Kasumi-1 (cell line): ENCODE measurements at regions not wholly inside any gene's neighbourhood (a gene's known extent, or its start where the extent isn't known, plus 50 kb on each side); places are given as distances from the start of the nearest gene placed in this dataset.
"Not testable (repeated sequence)": the region's sequence is repeated elsewhere in the genome, so short reads cannot be mapped to it uniquely, and the experiment has no call there.

Source experiments
- DNase-seq, 2 experiments: peaks; one replicate each; lab custom pipeline; 2025; lab: John Stamatoyannopoulos, UW

GRCh38 chr11:42768576-42768975 lies 543.2 kb upstream of the API5 start:
- no peak for DNase-seq

DNA sequence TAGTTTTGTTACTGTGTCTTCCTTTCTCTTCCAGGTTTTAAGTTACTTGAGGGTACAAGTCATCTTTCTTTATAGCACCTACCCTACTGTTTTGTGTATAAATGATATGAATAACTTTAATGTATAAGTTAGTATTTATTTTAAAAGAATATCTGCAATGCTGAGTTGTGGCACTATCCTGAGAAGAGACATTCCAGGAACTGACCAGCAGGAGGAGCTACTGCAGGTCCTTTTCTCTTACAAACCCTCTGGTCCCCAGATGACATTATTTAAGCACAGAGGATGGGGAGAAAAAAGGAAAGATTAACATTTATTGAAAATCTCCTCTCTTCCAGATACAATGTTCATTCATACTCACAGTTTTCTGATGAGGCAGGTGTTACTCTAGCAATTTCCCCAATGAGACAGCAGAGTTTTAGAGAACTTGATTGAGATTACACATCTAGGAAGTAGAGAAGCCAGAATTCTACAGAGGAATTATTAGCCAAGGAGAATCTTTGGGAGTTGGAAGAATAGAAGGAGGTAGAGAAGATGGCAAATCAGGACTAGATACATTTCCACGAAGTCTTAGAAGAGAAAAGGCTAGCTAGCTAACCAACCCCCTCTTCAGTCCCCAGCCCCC lies 541.2 kb upstream of the API5 start:
- DNase-seq: peak; percentile 50 to 56

DNA sequence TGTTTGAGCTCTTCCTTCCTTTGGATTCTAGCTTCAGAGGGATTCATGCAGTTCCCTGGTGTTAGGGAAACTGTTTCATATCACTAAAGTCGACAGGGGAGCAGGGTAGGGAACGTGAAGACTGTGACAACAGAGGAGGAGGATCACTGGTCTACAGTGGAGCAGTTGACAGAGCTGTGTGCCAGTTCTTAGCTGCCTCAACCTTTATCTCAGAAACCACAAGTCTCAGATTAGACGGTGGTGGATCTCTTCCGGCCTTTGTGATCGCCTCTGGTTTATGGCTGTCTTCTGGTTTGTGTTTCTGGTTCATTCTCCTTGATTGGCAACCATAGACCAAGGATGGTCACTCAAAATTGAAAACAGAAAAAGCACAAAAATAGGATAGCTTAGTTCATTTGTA lies 538.9 kb upstream of the API5 start:
- no peak for DNase-seq

DNA sequence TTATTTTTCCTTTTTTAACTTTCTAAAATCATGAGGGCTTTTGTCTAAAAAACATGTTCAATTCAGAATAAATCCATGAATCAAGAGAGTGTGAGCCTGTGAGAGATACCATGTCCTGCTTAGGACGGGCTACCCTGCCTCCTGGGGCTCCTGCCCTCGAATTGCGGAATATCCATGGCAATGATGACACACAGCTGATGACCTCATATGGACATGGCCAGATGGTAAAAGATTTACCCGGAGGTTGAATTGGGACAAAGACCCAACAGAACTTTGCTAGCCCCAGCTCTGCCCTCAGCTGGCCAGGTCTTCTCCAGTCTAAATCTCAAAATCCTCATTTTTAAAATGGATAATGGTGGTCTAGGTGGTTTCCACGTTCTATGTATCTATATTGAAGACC lies 538.1 kb upstream of the API5 start:
- no peak for DNase-seq

DNA sequence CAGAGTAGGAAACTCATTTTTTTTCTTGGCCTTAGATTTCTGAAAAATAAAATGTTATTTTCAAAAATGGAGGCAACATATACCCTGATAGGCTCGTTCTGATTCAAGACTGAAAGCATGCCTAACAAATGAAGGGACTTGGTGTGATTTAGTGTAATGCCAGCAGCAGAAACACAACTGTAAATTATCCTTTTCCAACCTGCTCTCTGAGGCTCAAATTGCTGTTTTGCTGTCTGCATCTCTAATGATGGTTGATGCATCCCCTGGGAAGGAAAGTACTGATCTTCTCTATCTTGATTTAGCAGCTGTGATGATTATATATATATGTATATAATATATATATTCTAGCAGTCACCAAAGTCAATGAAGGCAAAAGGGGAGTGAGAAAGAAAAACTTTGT lies 537.2 kb upstream of the API5 start:
- DNase-seq: no peak

GRCh38 chr11:42777776-42778175 lies 534.0 kb upstream of the API5 start:
- DNase-seq: no peak

DNA sequence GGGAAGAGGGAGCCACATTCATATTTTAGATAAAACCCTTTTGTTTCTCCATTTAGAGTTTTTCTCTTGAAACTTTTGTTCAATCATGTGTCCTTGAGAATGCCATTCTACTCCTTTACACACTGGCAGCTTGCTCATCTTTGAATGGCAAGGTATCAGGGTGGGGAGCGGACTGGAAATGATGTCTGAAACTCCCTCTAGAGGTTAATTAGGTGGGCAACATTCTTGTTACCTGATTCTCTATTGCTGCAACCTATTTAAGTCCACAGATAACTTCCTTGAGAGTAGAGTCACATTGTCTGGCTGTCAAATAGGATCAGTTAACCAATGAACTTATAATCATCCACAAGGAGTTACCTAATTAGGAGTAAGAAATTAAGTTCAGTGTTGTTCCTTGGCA lies 533.6 kb upstream of the API5 start:
- DNase-seq: no peak

DNA sequence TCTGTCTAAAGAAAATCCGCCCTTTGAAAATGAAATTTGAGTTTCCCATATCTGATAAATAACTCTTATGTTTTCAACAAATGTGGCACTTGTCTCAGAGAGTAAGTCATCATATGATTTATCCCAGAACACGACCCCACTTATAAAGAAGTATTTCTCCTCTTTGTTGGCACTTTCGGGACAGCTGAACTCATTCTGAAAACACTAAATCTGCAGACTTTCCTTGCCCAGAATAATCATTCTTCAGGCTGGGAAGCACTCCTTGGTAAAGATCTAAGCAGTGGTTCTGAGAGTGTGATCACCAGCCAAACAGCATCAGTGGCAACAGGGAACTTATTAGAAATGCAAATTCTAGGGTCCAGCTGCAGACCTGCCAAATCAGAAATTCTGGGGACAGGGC lies 532.2 kb upstream of the API5 start:
- DNase-seq: no peak

DNA sequence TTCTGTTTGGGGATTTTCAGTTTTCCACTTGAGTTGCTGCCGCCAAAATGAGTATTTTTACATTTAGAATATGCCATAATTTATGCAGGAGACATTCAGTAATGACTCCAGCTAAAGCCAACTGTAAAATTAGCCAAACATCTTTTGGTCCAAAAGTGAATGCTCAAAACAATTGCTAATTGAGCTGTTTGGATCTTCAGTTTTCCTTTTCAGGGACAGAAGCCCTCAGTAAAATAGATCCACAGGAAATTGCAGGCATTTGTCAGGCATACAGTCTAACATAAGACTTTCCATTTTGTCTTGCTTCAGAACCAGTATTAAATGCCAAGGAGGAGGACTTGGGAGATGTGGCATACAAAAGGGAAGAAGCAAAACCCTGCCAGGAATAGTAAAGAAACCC lies 524.8 kb upstream of the API5 start:
- no peak for DNase-seq

GRCh38 chr11:42795483-42795882 lies 516.3 kb upstream of the API5 start:
- not testable (repeated sequence) for DNase-seq

- no peak for DNase-seq
Measured at GRCh38 chr11:42800041-42800440, 511.8 kb upstream of the API5 start.

- no peak for DNase-seq
Measured at GRCh38 chr11:42802201-42802899, 509.4 kb upstream of the API5 start.

DNA sequence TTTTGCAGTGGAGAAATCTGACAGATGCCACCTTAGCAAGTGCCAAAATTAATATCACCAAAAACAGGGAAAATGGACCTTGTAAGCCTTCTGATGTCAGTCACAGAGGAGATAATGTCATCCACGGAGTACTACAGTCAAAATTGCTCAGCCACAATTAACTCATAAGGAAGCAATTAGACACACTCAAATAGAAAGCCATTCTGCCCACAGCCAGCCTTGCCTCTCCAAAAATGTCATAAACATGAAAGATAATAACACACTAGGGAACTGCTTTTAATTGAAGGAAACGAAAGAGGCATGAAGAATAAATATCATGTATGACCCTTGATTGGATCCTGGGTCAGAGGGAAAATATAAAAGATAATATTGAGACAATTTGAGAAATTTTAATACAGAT lies 505.6 kb upstream of the API5 start:
- no peak for DNase-seq

DNA sequence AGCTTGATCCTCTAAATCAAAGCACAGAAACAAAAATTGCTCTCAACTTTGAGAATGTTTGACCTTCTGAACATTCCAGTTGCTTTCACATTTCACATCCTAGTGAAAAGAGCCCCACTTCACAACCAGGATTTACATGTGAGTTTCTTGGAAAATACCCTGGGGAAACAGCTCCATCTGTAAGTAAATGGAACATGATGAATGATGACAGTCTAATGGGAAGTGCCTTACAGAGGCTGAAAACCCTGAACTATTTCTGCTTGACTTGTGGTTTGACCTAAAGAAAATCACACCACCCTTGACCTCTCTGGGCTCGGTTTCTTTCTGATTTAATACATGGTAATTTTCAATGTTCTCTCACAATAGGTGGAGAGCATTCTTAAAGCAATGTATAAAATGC lies 499.4 kb upstream of the API5 start:
- no peak for DNase-seq

DNA sequence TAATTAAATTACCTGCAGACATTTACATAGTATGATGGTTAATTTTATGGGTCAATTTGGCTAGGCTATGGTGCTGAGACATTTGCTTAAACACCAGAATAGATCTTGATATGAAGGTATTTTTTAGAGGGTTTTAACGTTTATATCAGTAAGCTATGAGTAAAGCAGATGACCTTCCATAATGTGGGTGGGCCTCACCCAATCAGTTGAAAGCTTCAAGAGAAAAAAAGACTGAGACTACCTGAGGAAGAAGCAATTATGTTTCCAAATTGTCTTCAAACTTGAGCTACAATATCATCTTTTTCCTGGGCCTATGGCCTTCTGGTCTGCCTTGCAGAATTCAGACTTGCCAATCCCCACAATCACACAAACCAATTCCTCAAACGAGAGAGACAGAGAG lies 498.8 kb upstream of the API5 start:
- no peak for DNase-seq

GRCh38 chr11:42816471-42816870 lies 495.3 kb upstream of the API5 start:
- DNase-seq: no peak

- no peak for DNase-seq
Measured at GRCh38 chr11:42819126-42819525, 492.7 kb upstream of the API5 start.

GRCh38 chr11:42822188-42822587 lies 489.6 kb upstream of the API5 start:
- not testable (repeated sequence) for DNase-seq

DNA sequence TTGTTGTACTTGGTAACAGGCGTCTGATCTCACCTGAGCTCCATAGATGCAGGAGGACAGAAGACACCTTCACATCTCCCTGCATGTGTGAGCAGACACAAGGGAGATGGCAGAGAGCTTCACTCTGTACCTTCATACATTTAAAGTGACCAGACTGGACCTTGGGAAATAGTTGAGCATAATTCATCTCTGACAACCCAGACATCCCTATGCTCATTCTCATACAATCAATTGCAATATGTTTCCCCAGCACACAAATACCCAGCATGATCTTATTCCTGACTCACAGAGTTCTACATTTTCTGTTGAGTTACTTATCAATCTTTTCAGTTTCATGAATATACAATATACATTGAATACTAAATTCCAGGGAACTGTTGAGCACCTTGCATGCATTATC lies 488.2 kb upstream of the API5 start:
- DNase-seq: no peak

DNA sequence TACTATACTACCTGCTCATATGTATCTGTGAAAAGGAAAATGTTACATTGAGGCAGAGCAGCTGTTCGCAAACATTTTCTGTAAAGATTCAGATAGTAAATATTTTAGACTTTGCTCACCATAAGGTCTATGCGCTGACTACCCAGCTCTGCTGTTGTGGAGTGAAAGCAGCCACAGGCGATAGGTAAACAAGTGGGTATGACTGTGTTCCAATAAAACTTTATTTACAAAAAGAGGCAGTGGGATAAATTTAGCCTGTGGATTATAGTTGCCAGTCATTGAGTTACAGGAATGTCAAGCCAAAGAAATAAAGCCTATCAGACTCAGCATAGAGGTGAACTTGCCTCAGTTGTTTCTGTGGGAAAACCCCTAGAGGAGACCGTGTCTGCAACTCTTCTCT lies 487.7 kb upstream of the API5 start:
- DNase-seq: no peak

- no peak for DNase-seq
Measured at GRCh38 chr11:42825598-42825997, 486.2 kb upstream of the API5 start.

DNA sequence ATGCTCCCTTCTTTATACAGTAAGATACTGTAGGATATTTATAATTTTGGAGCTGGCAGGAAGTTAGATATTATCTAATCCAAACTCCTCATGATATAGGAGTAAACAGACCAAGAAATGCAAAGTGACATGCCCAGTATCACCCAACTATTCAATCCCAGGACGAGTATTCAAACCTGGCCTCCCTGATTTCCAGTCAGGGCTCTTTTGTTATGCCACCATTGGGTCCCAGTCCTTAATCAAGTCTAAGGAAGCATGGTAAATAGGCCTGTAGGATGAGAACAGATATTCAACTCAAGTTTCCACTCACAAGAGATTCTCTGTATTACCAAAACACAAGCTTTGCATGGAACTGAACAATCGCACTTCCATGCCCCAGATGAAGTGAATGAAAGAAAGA lies 484.0 kb upstream of the API5 start:
- DNase-seq: no peak

- no peak for DNase-seq
Measured at GRCh38 chr11:42837994-42838393, 473.8 kb upstream of the API5 start.

DNA sequence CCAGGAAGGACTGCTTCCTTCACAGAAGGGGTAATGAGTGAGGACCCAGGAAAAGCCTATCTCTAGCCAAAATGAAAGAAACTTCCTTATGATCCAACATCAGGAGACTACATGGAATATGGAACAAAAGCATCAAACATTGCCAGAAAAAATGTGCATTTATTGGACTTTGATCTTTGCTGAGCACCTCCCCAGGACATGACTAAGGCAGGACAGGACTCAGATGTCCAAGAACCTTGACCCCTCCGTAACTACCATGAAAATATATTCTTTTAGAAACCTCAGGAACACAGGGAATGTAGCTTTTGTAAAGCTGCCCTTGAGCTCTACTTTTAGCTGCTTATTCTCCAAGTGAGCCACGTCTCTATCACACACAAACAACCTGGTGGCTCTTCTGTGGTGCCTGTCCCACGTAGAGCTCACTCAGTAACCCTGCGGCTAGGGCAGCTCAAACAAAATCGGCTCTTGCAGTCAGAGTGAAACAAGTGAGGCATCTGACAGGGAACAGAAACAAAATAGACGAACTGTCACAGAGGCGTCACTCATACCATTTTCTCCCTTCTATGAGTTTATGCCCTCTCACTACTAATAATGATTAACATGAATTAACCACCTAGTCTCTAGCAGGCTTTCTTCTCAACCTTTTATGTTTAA lies 471.5 kb upstream of the API5 start:
- DNase-seq: no peak
